PC-9 (cell line): ENCODE measurements at regions not wholly inside any gene's neighbourhood (a gene's known extent, or its start where the extent isn't known, plus 50 kb on each side); places are given as distances from the start of the nearest gene placed in this dataset.

Experiments
- BruUV-seq: library from RNA; stranded (reverse); fragments of 400-500 nt; replicated peaks from 2 replicates; lab custom pipeline; 2021; lab: Mats Ljungman, UMichigan
- CTCF ChIA-PET: fragments of 300-600 bp; sonication (Branson Sonifier 250); formaldehyde crosslinking; loops from one replicate; lab custom pipeline; 2022; ENCODE audit warnings: antibody characterized with exemption; lab: Charles Lee
- POLR2A ChIA-PET: fragments of 300-600 bp; sonication (Branson Sonifier 250); formaldehyde crosslinking; loops from one replicate; lab custom pipeline; 2022; ENCODE audit warnings: antibody characterized with exemption; ENCODE audit not compliant: unreplicated experiment; lab: Charles Lee
- DNase-seq, 2 experiments: peaks; one replicate each; pipeline versions ENCODE4 v3.0.0 to v3.0.0-alpha.2; 2015 to 2022; ENCODE audit warnings: mixed read lengths in 1 of 2
- H2AFZ ChIP-seq: fragments of 200-600 bp; sonication (generic); 2 replicates; pipeline ENCODE4 v1.8.1; 2017; ENCODE audit warnings: antibody characterized with exemption
- H3F3A ChIP-seq: fragments of 200-600 bp; sonication (generic); 2 replicates; pipeline ENCODE4 v1.8.1; 2017; ENCODE audit warnings: antibody characterized with exemption, mild to moderate bottlenecking, low read depth; ENCODE audit not compliant: insufficient read depth
- H3K27ac ChIP-seq: fragments of 200-600 bp; sonication (generic); 2 replicates; pipeline ENCODE4 v1.6.1; 2016; ENCODE audit warnings: mixed run types
- H3K27me3 ChIP-seq: fragments of 200-600 bp; sonication (generic); 2 replicates; pipeline ENCODE4 v1.6.1; 2016; ENCODE audit warnings: low read depth, mixed run types; ENCODE audit not compliant: insufficient read depth
- H3K36me3 ChIP-seq: fragments of 200-600 bp; sonication (generic); 2 replicates; pipeline ENCODE4 v1.6.1; 2016; ENCODE audit warnings: low read depth, mixed run types
- H3K4me1 ChIP-seq: fragments of 200-600 bp; sonication (generic); replicated peaks from 2 replicates; pipeline ENCODE4 v1.6.1; 2016; ENCODE audit warnings: mixed run types; ENCODE audit not compliant: insufficient read depth
- H3K4me2 ChIP-seq: fragments of 200-600 bp; sonication (generic); 2 replicates; pipeline ENCODE4 v1.6.1; 2017; ENCODE audit warnings: mixed run types
- H3K4me3 ChIP-seq: fragments of 200-600 bp; sonication (generic); 2 replicates; pipeline ENCODE4 v1.6.1; 2016; ENCODE audit warnings: mixed run types
- H3K79me2 ChIP-seq: fragments of 200-600 bp; sonication (generic); 2 replicates; pipeline ENCODE4 v1.6.1; 2017; ENCODE audit warnings: low read depth, mixed run types
- H3K9me2 ChIP-seq: fragments of 200-600 bp; sonication (generic); 2 replicates; pipeline ENCODE4 v1.8.1; 2017; ENCODE audit warnings: mild to moderate bottlenecking; ENCODE audit not compliant: insufficient read depth
- H3K9me3 ChIP-seq: fragments of 200-600 bp; sonication (generic); 2 replicates; pipeline ENCODE4 v1.8.1; 2016; ENCODE audit warnings: low read depth; ENCODE audit not compliant: insufficient read depth
- H4K20me1 ChIP-seq: fragments of 200-600 bp; sonication (generic); 2 replicates; pipeline ENCODE4 v1.8.1; 2017; ENCODE audit not compliant: insufficient read depth
- CTCF ChIP-seq: fragments of 200-600 bp; sonication (generic); conservative IDR thresholded peaks from 2 replicates; pipeline ENCODE4 v1.6.1; 2017; ENCODE audit warnings: mixed run types, antibody characterized with exemption, mild to moderate bottlenecking, moderate library complexity
- EZH2 ChIP-seq: fragments of 200-600 bp; sonication (generic); IDR thresholded peaks from 2 replicates; pipeline ENCODE4 v1.8.0; 2017; ENCODE audit warnings: antibody characterized with exemption, low read depth
- intact Hi-C: fragments of 100-400 bp; cut with micrococcal nuclease; formaldehyde crosslinking; loops from one replicate; pipeline ENCODE4 v1.10.0; 2022; ENCODE audit not compliant: unreplicated experiment

DNA sequence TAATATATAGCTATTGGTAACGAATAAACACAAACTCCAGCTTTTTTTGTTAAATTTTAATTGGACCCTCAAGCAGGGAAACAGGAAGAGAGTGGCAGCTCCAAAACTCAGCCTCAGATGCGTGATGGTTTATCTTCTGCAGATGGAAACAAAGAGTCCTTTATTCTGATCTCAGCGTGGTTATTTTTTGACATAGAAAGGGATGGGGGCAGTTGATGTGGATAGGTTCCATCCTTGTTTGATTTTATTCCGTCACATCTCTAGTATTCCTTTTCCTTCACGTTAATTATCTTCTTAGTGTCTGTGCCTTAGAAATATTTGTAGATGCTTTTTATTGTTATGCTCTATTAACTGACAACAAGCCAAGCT lies 447.6 kb upstream of the SEL1L start:
- POLR2A ChIA-PET = no interaction called here
- no peaks in the 10 kb centered on the region for H3K4me1 ChIP-seq
- CTCF ChIA-PET = no interaction called here
- no peaks in the 10 kb centered on the region for H3K27me3 ChIP-seq
- no peaks in the 10 kb centered on the region for H4K20me1 ChIP-seq
- no peaks in the 10 kb centered on the region for H3K36me3 ChIP-seq
- H3F3A ChIP-seq = no peaks in the 10 kb centered on the region
- H3K27ac ChIP-seq = no peak overlapping the region
- H3K4me2 ChIP-seq = no peak overlapping the region
- H3K4me3 ChIP-seq = no peak overlapping the region
- no peaks in the 10 kb centered on the region for H3K9me3 ChIP-seq
- H3K79me2 ChIP-seq = no peaks in the 10 kb centered on the region
- no peak overlapping the region for H2AFZ ChIP-seq
- H3K9me2 ChIP-seq = no peaks in the 10 kb centered on the region
- BruUV-seq = no TSS peak
- no peak for DNase-seq
- intact Hi-C loops = no loop called here
- TF ChIP-seq EZH2 (no peak), CTCF (no peak)

DNA sequence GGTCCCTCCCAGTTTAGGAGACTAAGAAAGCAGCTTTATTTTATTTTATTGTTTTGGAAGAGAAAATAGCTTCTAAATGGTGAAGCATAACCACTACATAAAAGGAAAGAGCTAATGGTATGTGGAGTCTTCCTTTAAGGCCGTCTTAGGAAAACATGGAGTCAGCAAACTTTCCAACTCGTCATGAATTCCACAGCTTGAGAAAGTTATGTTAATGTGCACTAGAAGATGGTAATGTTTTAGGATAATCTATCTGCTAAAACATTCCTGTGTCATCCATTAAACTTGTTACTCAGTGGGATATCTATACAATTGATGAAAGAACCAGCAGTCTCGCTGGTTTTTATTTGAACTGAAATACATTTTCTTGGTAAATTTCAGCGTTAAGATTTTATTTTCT lies 448.4 kb upstream of the SEL1L start:
- Histone ChIP-seq H3K27me3 (no peaks in the 10 kb centered on the region), H2AFZ (no peak overlapping the region), H3K4me2 (no peak overlapping the region), H3K9me3 (no peaks in the 10 kb centered on the region), H3K27ac (no peak overlapping the region), H3K79me2 (no peaks in the 10 kb centered on the region), H3K9me2 (no peaks in the 10 kb centered on the region), H3F3A (no peaks in the 10 kb centered on the region), H3K4me1 (no peaks in the 10 kb centered on the region), H4K20me1 (no peaks in the 10 kb centered on the region), H3K36me3 (no peaks in the 10 kb centered on the region), H3K4me3 (no peak overlapping the region)
- no TSS peak for BruUV-seq
- no peak for DNase-seq
- TF ChIP-seq EZH2 = no peak
- no peak for TF ChIP-seq CTCF
- intact Hi-C loops = no loop called here
- CTCF ChIA-PET = no interaction called here
- POLR2A ChIA-PET = no interaction called here

- BruUV-seq = no TSS peak
- TF ChIP-seq CTCF (no peak), EZH2 (no peak)
- no peaks in the 10 kb centered on the region for H3K4me1 ChIP-seq
- ChIA-PET POLR2A (no interaction called here), CTCF (no interaction called here)
- H3K9me2 ChIP-seq = no peaks in the 10 kb centered on the region
- no peak overlapping the region for H3K27ac ChIP-seq
- no peaks in the 10 kb centered on the region for H3K36me3 ChIP-seq
- intact Hi-C loops = no loop called here
- H4K20me1 ChIP-seq = no peaks in the 10 kb centered on the region
- no peaks in the 10 kb centered on the region for H3K27me3 ChIP-seq
- no peak overlapping the region for H2AFZ ChIP-seq
- H3K9me3 ChIP-seq = no peaks in the 10 kb centered on the region
- no peak overlapping the region for H3K4me3 ChIP-seq
- H3K4me2 ChIP-seq = no peak overlapping the region
- no peaks in the 10 kb centered on the region for H3K79me2 ChIP-seq
- no peak for DNase-seq
- no peaks in the 10 kb centered on the region for H3F3A ChIP-seq
These were observed 452.4 kb upstream of the SEL1L start for GRCh38 chr14:81986005-81986404.
